Upper lobe of left lung (tissue), 6 donors: ENCODE measurements at regions not wholly inside any gene's neighbourhood (a gene's known extent, or its start where the extent isn't known, plus 50 kb on each side); places are given as distances from the start of the nearest gene placed in this dataset.

Experiments used
- ATAC-seq, 2 donors: fragments of 200-7000 bp; cut with Tn5 transposase; one replicate each; pipeline ENCODE4 v1.9.1; 2022; ENCODE audit warnings: mild to moderate bottlenecking in 2 of 2, moderate library complexity in 2 of 2; ENCODE audit not compliant: low FRiP score in 2 of 2
- DNase-seq, 2 donors: peaks; one replicate each; pipeline ENCODE4 v3.0.0-alpha.2; 2019 to 2020
- H3K27ac ChIP-seq, 4 donors: fragments of 200-600 bp; sonication (generic); one replicate each; pipeline ENCODE4 v1.5.1; 2016 to 2019
- H3K27me3 ChIP-seq, 4 donors: fragments of 200-600 bp; sonication (generic); one replicate each; pipeline ENCODE4 v1.5.1; 2017 to 2019
- H3K36me3 ChIP-seq, 4 donors: fragments of 200-600 bp; sonication (generic); one replicate each; pipeline ENCODE4 v1.5.1; 2016 to 2019
- H3K4me1 ChIP-seq, 4 donors: fragments of 200-600 bp; sonication (generic); one replicate each; pipeline ENCODE4 v1.5.1; 2018 to 2019
- H3K4me3 ChIP-seq, 4 donors: fragments of 200-600 bp; sonication (generic); one replicate each; pipeline ENCODE4 v1.5.1; 2017 to 2019; ENCODE audit warnings: mild to moderate bottlenecking in 2 of 4, moderate library complexity in 1 of 4
- H3K9me3 ChIP-seq, 4 donors: fragments of 200-600 bp; sonication (generic); one replicate each; pipeline ENCODE4 v1.5.1; 2018 to 2019
- EP300 ChIP-seq, 4 donors: sonication (generic); formaldehyde crosslinking; IDR thresholded peaks; one replicate each; pipeline ENCODE4 v1.5.1; 2017; ENCODE audit warnings: antibody characterized with exemption in 4 of 4, control low read depth in 2 of 4
- POLR2A ChIP-seq, 4 donors: fragments of 450-650 bp; IDR thresholded peaks; one replicate each; pipeline ENCODE4 v1.5.1; 2016 to 2017; ENCODE audit warnings: antibody characterized with exemption in 4 of 4, mild to moderate bottlenecking in 2 of 4
- POLR2AphosphoS5 ChIP-seq, 2 donors: sonication (generic); formaldehyde crosslinking; IDR thresholded peaks; one replicate each; pipeline ENCODE4 v1.5.1; 2017; ENCODE audit warnings: antibody characterized with exemption in 2 of 2
- WGBS, 2 donors: methylation state at CpG; one replicate each; pipeline ENCODE4 v1.1.5; 2017 to 2018; 5-methylcytosine and 5-hydroxymethylcytosine counted together
- TF ChIP-seq, protein P1 (sequence below), 6 experiments: fragments of 450-650 bp in 4 of 6; fragments of 200-600 bp in 2 of 6; sonication (generic) in 2 of 6; IDR thresholded peaks; one replicate each; pipeline ENCODE4 v1.5.1; 2016 to 2019; ENCODE audit warnings: antibody characterized with exemption in 6 of 6
- donor health status: DM: no; HTN: no; CAD: no; lungs with moderate emphysema.
- donor health status: DM: no; HTN: yes; CAD: no; lungs with severe emphysema.

DNA sequence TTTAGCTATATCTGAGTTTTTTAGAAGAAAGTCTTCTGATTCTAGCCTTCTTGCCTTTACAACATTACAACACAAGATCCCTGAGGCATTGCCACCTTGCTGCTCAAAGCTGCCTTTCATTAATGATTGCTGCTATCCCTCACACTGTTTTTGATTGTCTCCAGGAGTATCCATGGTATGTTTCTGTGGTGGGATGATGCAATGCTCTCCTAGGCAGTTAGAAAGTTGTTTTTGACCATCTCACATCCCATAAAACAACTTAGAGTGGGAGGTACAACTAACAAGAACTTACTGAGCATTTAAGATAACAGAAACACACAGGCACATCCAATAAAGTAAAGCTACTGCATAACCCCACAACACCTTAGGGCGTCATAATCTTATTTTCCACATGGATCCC lies 1156.0 kb upstream of the LRRTM3 start:
- Histone ChIP-seq H3K4me3 (no peak overlapping the region), H3K27ac (no peak overlapping the region), H3K27me3 (no peaks in the 10 kb centered on the region), H3K4me1 (no peaks in the 10 kb centered on the region), H3K36me3 (no peaks in the 10 kb centered on the region), H3K9me3 (no peaks in the 10 kb centered on the region)
- WGBS, 2 donors: 79 to 82% methylated on average over 1 of the region's 1 CpG
- DNase-seq: no peak
- TF ChIP-seq POLR2AphosphoS5 (IDR thresholded peaks at IDR 0.05) (no peak), EP300 (IDR thresholded peaks at IDR 0.05) (no peak)
- TF ChIP-seq, protein P1, sequence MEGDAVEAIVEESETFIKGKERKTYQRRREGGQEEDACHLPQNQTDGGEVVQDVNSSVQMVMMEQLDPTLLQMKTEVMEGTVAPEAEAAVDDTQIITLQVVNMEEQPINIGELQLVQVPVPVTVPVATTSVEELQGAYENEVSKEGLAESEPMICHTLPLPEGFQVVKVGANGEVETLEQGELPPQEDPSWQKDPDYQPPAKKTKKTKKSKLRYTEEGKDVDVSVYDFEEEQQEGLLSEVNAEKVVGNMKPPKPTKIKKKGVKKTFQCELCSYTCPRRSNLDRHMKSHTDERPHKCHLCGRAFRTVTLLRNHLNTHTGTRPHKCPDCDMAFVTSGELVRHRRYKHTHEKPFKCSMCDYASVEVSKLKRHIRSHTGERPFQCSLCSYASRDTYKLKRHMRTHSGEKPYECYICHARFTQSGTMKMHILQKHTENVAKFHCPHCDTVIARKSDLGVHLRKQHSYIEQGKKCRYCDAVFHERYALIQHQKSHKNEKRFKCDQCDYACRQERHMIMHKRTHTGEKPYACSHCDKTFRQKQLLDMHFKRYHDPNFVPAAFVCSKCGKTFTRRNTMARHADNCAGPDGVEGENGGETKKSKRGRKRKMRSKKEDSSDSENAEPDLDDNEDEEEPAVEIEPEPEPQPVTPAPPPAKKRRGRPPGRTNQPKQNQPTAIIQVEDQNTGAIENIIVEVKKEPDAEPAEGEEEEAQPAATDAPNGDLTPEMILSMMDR (IDR thresholded peaks at IDR 0.05): no peak
- no peak for ATAC-seq

DNA sequence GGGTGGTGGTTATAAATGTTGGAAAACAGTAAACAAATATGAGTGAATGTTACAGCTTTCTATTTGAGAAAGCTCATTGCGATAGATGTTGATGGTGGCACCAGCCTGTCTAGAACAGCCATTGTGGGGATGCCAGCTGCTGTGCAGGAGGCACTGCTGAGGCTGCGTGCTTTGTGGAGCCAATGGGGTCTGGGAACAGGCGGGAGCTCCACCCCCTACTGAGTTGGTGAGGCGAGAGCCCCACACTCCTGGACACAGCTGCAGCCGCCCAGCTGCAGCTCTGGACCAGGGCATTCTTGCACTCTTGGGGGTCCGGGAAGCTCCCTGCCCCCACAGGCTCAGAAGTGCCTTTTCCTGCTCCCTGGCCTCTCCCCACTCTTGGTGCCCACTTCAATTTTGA lies 1147.1 kb upstream of the LRRTM3 start:
- Histone ChIP-seq H3K9me3 (no peaks in the 10 kb centered on the region), H3K27me3 (no peaks in the 10 kb centered on the region), H3K27ac (no peak overlapping the region), H3K4me1 (no peaks in the 10 kb centered on the region), H3K36me3 (no peaks in the 10 kb centered on the region), H3K4me3 (no peak overlapping the region)
- DNase-seq: peak in 1 of 2 donors; percentile 42
- TF ChIP-seq EP300 (IDR thresholded peaks at IDR 0.05) (no peak), POLR2AphosphoS5 (IDR thresholded peaks at IDR 0.05) (no peak), POLR2A (IDR thresholded peaks at IDR 0.05) (no peak)
- TF ChIP-seq, protein P1 (IDR thresholded peaks at IDR 0.05): no peak
- ATAC-seq: peak in 1 of 2 donors; percentile 22
- WGBS, 2 donors: 86 to 95% methylated on average over 2 to 6 of the region's 6 CpGs

DNA sequence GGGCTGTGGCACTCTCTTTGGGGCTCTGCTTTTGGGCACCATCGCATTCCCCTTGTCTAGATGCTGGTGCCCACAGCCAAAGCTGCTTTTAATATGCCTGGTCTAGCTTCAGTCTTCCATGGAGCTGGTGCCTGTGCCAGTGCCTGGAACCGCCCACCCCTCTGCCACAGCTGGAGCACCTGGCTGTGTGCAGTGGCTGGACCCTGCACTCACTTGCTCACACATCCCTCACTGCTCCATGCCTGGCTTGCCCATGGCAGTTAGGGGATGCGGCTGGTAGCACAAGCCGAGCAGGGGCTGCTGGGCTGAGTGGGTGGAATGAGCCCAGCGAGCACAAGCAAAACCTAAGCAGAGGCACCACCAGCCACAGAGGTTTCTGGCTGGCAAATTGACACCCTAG lies 1145.9 kb upstream of the LRRTM3 start:
- DNase-seq: peak in 1 of 2 donors; percentile 49
- H3K9me3 ChIP-seq: no peaks in the 10 kb centered on the region
- 91 to 100% methylated on average over 1 to 4 of the region's 5 CpGs for WGBS, 2 donors
- H3K4me1 ChIP-seq: no peaks in the 10 kb centered on the region
- no peak for TF ChIP-seq EP300 (IDR thresholded peaks at IDR 0.05)
- TF ChIP-seq, protein P1 (IDR thresholded peaks at IDR 0.05): no peak
- TF ChIP-seq POLR2A (IDR thresholded peaks at IDR 0.05): no peak
- no peak for TF ChIP-seq POLR2AphosphoS5 (IDR thresholded peaks at IDR 0.05)
- H3K36me3 ChIP-seq: no peaks in the 10 kb centered on the region
- ATAC-seq: peak in 1 of 2 donors; percentile 61
- H3K27ac ChIP-seq: no peak overlapping the region
- H3K4me3 ChIP-seq: no peak overlapping the region
- H3K27me3 ChIP-seq: no peaks in the 10 kb centered on the region

DNA sequence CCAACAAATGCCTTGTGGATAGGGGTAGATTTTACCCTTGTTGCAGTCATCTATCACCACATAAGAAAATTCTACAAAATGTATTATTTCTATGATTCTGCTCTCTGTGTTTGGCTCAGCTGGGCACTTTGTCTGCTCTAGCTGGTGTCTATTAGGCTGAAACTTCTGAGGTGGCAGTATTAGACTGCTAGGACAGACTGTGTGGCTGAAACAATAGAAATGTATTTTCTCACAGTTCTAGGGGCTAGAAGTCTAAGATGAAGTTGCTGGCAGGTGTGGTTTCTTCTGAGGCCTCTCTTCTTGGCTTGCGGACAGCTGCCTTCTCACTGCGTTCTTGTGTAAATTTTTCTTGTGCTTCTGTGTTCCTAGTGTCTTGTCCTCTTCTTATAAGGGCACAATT lies 1139.6 kb upstream of the LRRTM3 start:
- H3K4me3 ChIP-seq: no peak overlapping the region
- no peak for DNase-seq
- TF ChIP-seq EP300 (IDR thresholded peaks at IDR 0.05) (no peak), POLR2A (IDR thresholded peaks at IDR 0.05) (no peak), POLR2AphosphoS5 (IDR thresholded peaks at IDR 0.05) (no peak)
- TF ChIP-seq, protein P1 (IDR thresholded peaks at IDR 0.05): no peak

DNA sequence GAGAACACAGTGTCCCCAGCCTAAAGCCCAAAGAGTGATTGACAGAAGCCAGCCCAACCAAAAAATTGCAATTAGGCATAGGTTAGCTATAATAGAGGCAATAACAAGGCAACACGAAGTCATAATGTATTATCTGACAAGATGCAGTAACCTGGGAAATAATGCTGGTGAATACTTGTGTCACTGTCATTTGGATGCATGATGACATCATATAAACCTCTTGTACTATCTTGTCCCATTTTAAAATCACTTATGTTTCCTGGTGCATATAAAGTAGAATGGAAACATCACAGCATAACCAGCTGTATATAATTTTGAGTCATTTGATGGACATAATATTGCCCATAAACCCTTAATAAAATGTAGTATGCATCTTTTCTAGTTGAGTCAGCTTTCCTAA lies 1138.3 kb upstream of the LRRTM3 start:
- TF ChIP-seq, protein P1 (IDR thresholded peaks at IDR 0.05): no peak
- no peak for TF ChIP-seq EP300 (IDR thresholded peaks at IDR 0.05)
- no peak for TF ChIP-seq POLR2A (IDR thresholded peaks at IDR 0.05)
- no peak for TF ChIP-seq POLR2AphosphoS5 (IDR thresholded peaks at IDR 0.05)
- whole genome bisulfite sequencing, 2 donors: 68 to 75% methylated on average over 1 of the region's 1 CpG
- H3K36me3 ChIP-seq: no peaks in the 10 kb centered on the region
- no peak overlapping the region for H3K27ac ChIP-seq
- DNase-seq: no peak
- H3K4me3 ChIP-seq: no peak overlapping the region
- no peak for ATAC-seq
- no peaks in the 10 kb centered on the region for H3K9me3 ChIP-seq
- no peaks in the 10 kb centered on the region for H3K27me3 ChIP-seq
- H3K4me1 ChIP-seq: no peaks in the 10 kb centered on the region

More for the DNA sequence above, 1139.6 kb upstream of the LRRTM3 start:
- H3K27ac ChIP-seq: no peak overlapping the region
- no peak for ATAC-seq
- H3K36me3 ChIP-seq: no peaks in the 10 kb centered on the region
- no peaks in the 10 kb centered on the region for H3K4me1 ChIP-seq
- no peaks in the 10 kb centered on the region for H3K9me3 ChIP-seq
- no peaks in the 10 kb centered on the region for H3K27me3 ChIP-seq
- 86 to 88% methylated on average over 2 of the region's 2 CpGs for WGBS, 2 donors
